ENCODE measurements at regions not wholly inside any gene's neighbourhood (a gene's known extent, or its start where the extent isn't known, plus 50 kb on each side); places are given as distances from the start of the nearest gene placed in this dataset.

DNA sequence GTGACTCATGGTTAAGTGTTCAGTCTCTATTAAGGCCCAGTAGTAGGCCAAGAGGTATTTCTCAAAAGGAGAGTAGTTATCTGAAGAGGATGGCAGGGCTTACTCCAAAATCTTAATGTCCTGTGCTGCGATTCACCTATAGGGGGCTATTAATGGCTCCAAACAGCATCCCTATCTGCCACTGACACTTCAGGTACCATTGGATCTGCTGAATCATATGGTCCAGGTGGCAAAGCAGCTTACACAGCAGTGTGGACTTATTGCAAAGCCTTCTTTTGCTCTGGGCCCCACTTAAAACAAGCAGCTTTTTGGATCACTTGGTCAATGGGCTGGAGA is 60.8 kb upstream of the ATP2B1 start:
- TF ChIP-seq, protein P1, sequence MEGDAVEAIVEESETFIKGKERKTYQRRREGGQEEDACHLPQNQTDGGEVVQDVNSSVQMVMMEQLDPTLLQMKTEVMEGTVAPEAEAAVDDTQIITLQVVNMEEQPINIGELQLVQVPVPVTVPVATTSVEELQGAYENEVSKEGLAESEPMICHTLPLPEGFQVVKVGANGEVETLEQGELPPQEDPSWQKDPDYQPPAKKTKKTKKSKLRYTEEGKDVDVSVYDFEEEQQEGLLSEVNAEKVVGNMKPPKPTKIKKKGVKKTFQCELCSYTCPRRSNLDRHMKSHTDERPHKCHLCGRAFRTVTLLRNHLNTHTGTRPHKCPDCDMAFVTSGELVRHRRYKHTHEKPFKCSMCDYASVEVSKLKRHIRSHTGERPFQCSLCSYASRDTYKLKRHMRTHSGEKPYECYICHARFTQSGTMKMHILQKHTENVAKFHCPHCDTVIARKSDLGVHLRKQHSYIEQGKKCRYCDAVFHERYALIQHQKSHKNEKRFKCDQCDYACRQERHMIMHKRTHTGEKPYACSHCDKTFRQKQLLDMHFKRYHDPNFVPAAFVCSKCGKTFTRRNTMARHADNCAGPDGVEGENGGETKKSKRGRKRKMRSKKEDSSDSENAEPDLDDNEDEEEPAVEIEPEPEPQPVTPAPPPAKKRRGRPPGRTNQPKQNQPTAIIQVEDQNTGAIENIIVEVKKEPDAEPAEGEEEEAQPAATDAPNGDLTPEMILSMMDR (IDR thresholded peaks at IDR 0.05), result no peak
- TF ChIP-seq POLR2A (IDR thresholded peaks at IDR 0.05) (no peak), POLR2AphosphoS5 (IDR thresholded peaks at IDR 0.05; ENCODE audit: insufficient read depth in 1 of 2, low read depth in 1 of 2) (no peak)

All from vagina (tissue), 2 donors.